SKM-1 (cell line): ENCODE measurements at regions not wholly inside any gene's neighbourhood (a gene's known extent, or its start where the extent isn't known, plus 50 kb on each side); places are given as distances from the start of the nearest gene placed in this dataset.
"Not testable (repeated sequence)": the region's sequence is repeated elsewhere in the genome, so short reads cannot be mapped to it uniquely, and the experiment has no call there.

ENCODE experiments used
- DNase-seq: peaks from one replicate; lab custom pipeline; 2025; ENCODE audit not compliant: unreplicated experiment; lab: John Stamatoyannopoulos, UW

GRCh38 chr14:58878439-58879139 is 240.8 kb downstream of the DACT1 start:
- no peak for DNase-seq

- DNase-seq, result no peak
These were observed 243.7 kb downstream of the DACT1 start for GRCh38 chr14:58881433-58881832.

- DNase-seq, result no peak
These were observed 244.8 kb downstream of the DACT1 start for GRCh38 chr14:58882577-58883018.

- DNase-seq, result no peak
These were observed 246.7 kb downstream of the DACT1 start for GRCh38 chr14:58884442-58884841.

- DNase-seq, result no peak
These were observed 250.2 kb downstream of the DACT1 start for GRCh38 chr14:58887931-58888330.

GRCh38 chr14:58898655-58899316 is 261.0 kb downstream of the DACT1 start:
- no peak for DNase-seq

- no peak for DNase-seq
These were observed 261.6 kb downstream of the DACT1 start for GRCh38 chr14:58899317-58899713.

GRCh38 chr14:58901826-58902225 is 264.1 kb downstream of the DACT1 start:
- DNase-seq, result no peak

GRCh38 chr14:58904776-58905175 is 267.0 kb downstream of the DACT1 start:
- DNase-seq, result no peak

- no peak for DNase-seq
These were observed 270.0 kb downstream of the DACT1 start for GRCh38 chr14:58907803-58908202.

GRCh38 chr14:58912287-58912686 is 274.5 kb downstream of the DACT1 start:
- no peak for DNase-seq

GRCh38 chr14:58912799-58913432 is 275.2 kb downstream of the DACT1 start:
- no peak for DNase-seq

GRCh38 chr14:58914279-58914855 is 274.1 kb upstream of the DAAM1 start:
- no peak for DNase-seq

- no peak for DNase-seq
These were observed 272.8 kb upstream of the DAAM1 start for GRCh38 chr14:58915646-58916045.

GRCh38 chr14:58918066-58918738 is 270.3 kb upstream of the DAAM1 start:
- DNase-seq, result no peak

GRCh38 chr14:58919217-58919616 is 269.2 kb upstream of the DAAM1 start:
- DNase-seq, result no peak

GRCh38 chr14:58920230-58920629 is 268.2 kb upstream of the DAAM1 start:
- no peak for DNase-seq

- DNase-seq, result not testable (repeated sequence)
These were observed 266.1 kb upstream of the DAAM1 start for GRCh38 chr14:58922201-58922940.

- no peak for DNase-seq
These were observed 264.6 kb upstream of the DAAM1 start for GRCh38 chr14:58923751-58924405.

- DNase-seq, result no peak
These were observed 246.8 kb upstream of the DAAM1 start for GRCh38 chr14:58941629-58942028.
